DND-41 (cell line): ENCODE measurements at regions not wholly inside any gene's neighbourhood (a gene's known extent, or its start where the extent isn't known, plus 50 kb on each side); places are given as distances from the start of the nearest gene placed in this dataset.
A peak's percentile ranks its signal among the peaks of the same experiment; 100 is the strongest.

Source experiments
- ATAC-seq: fragments of 200-7000 bp; cut with Tn5 transposase; 3 replicates; pipeline ENCODE4 v1.9.1; 2021; ENCODE audit warnings: low read depth; ENCODE audit not compliant: insufficient read depth
- DNase-seq: peaks from one replicate; pipeline ENCODE4 v3.0.0-alpha.2; 2020
- H2AFZ ChIP-seq: 2 replicates; pipeline ENCODE4 v1.6.0; 2012; ENCODE audit warnings: low read depth, low read length
- H3K27ac ChIP-seq: 2 replicates; pipeline ENCODE4 v1.5.1; 2012; ENCODE audit warnings: low read length, inconsistent platforms
- H3K27me3 ChIP-seq: fragments of 200-600 bp; sonication (generic); 2 replicates; pipeline ENCODE4 v1.6.0; 2012; ENCODE audit warnings: low read length, mild to moderate bottlenecking, inconsistent platforms; ENCODE audit not compliant: insufficient read depth, poor library complexity
- H3K36me3 ChIP-seq: 2 replicates; pipeline ENCODE4 v1.5.1; 2012; ENCODE audit warnings: low read length, inconsistent platforms; ENCODE audit not compliant: insufficient read depth
- H3K4me1 ChIP-seq: 2 replicates; pipeline ENCODE4 v1.5.1; 2012; ENCODE audit warnings: mild to moderate bottlenecking, low read length; ENCODE audit not compliant: insufficient read depth
- H3K4me2 ChIP-seq: 2 replicates; pipeline ENCODE4 v1.6.0; 2012; ENCODE audit warnings: mild to moderate bottlenecking, moderate library complexity, low read length, inconsistent platforms; ENCODE audit not compliant: insufficient read depth
- H3K4me3 ChIP-seq, 2 experiments: fragments of 200-600 bp in 1 of 2; shearing (Covaris generic) in 1 of 2; 2 replicates each; pipeline ENCODE4 v1.5.1; 2012 to 2016; ENCODE audit warnings: inconsistent platforms in 2 of 2, low read length in 2 of 2, mild to moderate bottlenecking in 2 of 2, low read depth in 1 of 2, moderate library complexity in 1 of 2
- H3K79me2 ChIP-seq: 2 replicates; pipeline ENCODE4 v1.6.0; 2012; ENCODE audit warnings: low read length, inconsistent platforms; ENCODE audit not compliant: insufficient read depth
- H3K9ac ChIP-seq: 2 replicates; pipeline ENCODE4 v1.6.0; 2012; ENCODE audit warnings: low read depth, mild to moderate bottlenecking, inconsistent platforms, low read length, moderate library complexity
- H3K9me3 ChIP-seq: 2 replicates; pipeline ENCODE4 v1.5.1; 2012; ENCODE audit warnings: low read length, moderate library complexity, mild to moderate bottlenecking, inconsistent platforms; ENCODE audit not compliant: insufficient read depth, severe bottlenecking
- H4K20me1 ChIP-seq: 2 replicates; pipeline ENCODE4 v1.6.0; 2012; ENCODE audit warnings: low read length; ENCODE audit not compliant: insufficient read depth
- EZH2 ChIP-seq: IDR thresholded peaks from 3 replicates; pipeline ENCODE4 v1.6.1; 2012; ENCODE audit warnings: borderline replicate concordance, low read depth, mild to moderate bottlenecking, moderate library complexity, low read length, inconsistent platforms; ENCODE audit not compliant: severe bottlenecking
- TF ChIP-seq, protein P1 (sequence below): IDR thresholded peaks from 2 replicates; pipeline ENCODE4 v1.5.1; 2012; ENCODE audit warnings: borderline replicate concordance, low read length, moderate library complexity, mild to moderate bottlenecking; ENCODE audit not compliant: poor library complexity, severe bottlenecking; ENCODE audit errors: extremely low read depth

DNA sequence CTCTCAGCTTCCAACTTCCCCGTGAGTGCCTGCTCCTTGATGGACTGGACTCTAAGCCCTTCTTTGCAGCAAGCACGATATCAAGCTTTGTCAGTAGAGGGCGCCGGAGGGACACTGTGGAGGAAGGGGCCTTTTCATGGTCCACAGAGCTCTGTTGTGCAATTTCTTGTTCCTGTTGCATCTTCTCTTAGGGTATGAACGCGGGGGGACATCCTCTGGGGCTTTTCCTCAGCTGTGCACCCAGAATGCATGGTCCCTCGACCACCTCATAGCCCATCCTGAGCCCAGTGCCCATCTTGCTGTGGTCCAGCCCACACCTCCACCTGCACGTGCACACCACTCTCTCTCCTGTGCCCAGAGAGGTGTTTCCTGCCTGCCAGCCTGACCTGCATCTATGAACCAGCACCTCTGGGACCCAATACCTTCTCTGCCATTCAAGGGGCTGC lies 556.8 kb downstream of the PTPRU start:
- Histone ChIP-seq H3K4me3 (no peak overlapping the region), H3K4me1 (peaks cover 3% of the 10 kb centered on the region; the same call in 1 of the 2 replicates), H3K36me3 (no peaks in the 10 kb centered on the region), H3K4me2 (no peak overlapping the region), H3K27me3 (no peaks in the 10 kb centered on the region), H3K27ac (no peak overlapping the region), H3K79me2 (no peaks in the 10 kb centered on the region), H4K20me1 (peaks cover 4% of the 10 kb centered on the region), H3K9ac (no peak overlapping the region), H3K9me3 (no peaks in the 10 kb centered on the region), H2AFZ (no peak overlapping the region)
- DNase-seq (peak; percentile 83), ATAC-seq (peak; percentile 86)
- TF ChIP-seq EZH2 = no peak
- TF ChIP-seq, protein P1, sequence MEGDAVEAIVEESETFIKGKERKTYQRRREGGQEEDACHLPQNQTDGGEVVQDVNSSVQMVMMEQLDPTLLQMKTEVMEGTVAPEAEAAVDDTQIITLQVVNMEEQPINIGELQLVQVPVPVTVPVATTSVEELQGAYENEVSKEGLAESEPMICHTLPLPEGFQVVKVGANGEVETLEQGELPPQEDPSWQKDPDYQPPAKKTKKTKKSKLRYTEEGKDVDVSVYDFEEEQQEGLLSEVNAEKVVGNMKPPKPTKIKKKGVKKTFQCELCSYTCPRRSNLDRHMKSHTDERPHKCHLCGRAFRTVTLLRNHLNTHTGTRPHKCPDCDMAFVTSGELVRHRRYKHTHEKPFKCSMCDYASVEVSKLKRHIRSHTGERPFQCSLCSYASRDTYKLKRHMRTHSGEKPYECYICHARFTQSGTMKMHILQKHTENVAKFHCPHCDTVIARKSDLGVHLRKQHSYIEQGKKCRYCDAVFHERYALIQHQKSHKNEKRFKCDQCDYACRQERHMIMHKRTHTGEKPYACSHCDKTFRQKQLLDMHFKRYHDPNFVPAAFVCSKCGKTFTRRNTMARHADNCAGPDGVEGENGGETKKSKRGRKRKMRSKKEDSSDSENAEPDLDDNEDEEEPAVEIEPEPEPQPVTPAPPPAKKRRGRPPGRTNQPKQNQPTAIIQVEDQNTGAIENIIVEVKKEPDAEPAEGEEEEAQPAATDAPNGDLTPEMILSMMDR = peak; percentile 96

- Histone ChIP-seq H3K4me1 (peaks cover 3% of the 10 kb centered on the region; the same call in 1 of the 2 replicates), H4K20me1 (peaks cover 7% of the 10 kb centered on the region), H3K4me2 (no peak overlapping the region), H2AFZ (no peak overlapping the region), H3K79me2 (no peaks in the 10 kb centered on the region), H3K27me3 (peaks cover 4% of the 10 kb centered on the region), H3K27ac (no peak overlapping the region), H3K36me3 (no peaks in the 10 kb centered on the region), H3K4me3 (no peak overlapping the region), H3K9ac (no peak overlapping the region), H3K9me3 (no peaks in the 10 kb centered on the region)
- ATAC-seq (no peak), DNase-seq (no peak)
- TF ChIP-seq EZH2 = no peak
- TF ChIP-seq, protein P1 = no peak
These were observed 553.6 kb downstream of the PTPRU start for GRCh38 chr1:29789910-29790247.

DNA sequence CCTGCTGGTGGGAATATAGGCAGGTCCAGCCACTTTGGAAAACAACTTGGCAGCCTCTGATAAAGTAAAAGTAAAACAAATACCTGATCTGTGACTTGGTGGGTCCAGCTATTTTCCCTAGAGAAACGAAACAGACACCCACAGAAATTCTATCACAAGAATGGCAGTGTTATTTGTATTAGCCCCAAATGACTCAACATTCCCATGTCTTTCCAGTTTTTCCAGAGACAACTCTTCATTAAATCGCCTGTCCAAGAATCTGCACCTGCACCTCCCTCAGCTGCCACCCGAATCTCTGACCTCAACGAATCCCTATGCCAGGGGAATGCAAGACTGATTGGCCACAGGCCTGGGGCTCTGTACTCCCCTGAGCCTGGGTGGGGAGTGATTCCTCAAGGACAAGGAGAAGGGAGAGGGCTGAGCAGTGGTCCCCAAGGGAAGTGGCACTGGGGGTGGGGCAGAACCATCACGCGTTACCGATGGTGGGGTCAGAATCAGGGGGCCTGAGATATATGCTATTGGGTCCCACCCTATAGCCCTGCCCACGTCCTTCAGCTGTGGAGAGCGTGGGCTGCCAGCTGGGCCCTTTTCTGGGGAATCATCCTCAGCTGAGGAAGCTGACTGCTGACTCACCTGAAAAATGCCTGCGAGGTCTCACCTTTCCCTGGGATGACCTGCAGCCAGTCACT lies 553.0 kb downstream of the PTPRU start:
- Histone ChIP-seq H3K4me3 (no peak overlapping the region), H2AFZ (no peak overlapping the region), H3K79me2 (no peaks in the 10 kb centered on the region), H3K9ac (no peak overlapping the region), H3K27me3 (peaks cover 9% of the 10 kb centered on the region), H3K36me3 (no peaks in the 10 kb centered on the region), H3K27ac (no peak overlapping the region), H3K4me2 (no peak overlapping the region), H3K4me1 (peaks cover 3% of the 10 kb centered on the region; the same call in 1 of the 2 replicates), H4K20me1 (peaks cover 10% of the 10 kb centered on the region), H3K9me3 (no peaks in the 10 kb centered on the region)
- TF ChIP-seq, protein P1 = no peak
- DNase-seq = no peak
- ATAC-seq = no peak
